Neural progenitor cell (in vitro differentiated cells): ENCODE measurements at regions not wholly inside any gene's neighbourhood (a gene's known extent, or its start where the extent isn't known, plus 50 kb on each side); places are given as distances from the start of the nearest gene placed in this dataset.

Source experiments
- DNase-seq: peaks from one replicate; pipeline ENCODE4 v3.0.0-alpha.2; 2016; ENCODE audit warnings: low spot score
- H2AFZ ChIP-seq: fragments of 200-600 bp; sonication (generic); replicated peaks from 2 replicates; pipeline ENCODE4 v1.6.1; 2016; ENCODE audit warnings: antibody characterized with exemption
- H3F3A ChIP-seq: fragments of 200-600 bp; sonication (generic); 2 replicates; pipeline ENCODE4 v1.6.1; 2016; ENCODE audit warnings: antibody characterized with exemption, low read depth
- H3K27ac ChIP-seq: fragments of 200-600 bp; sonication (generic); 2 replicates; pipeline ENCODE4 v1.5.1; 2016; ENCODE audit warnings: mild to moderate bottlenecking
- H3K27me3 ChIP-seq: fragments of 200-600 bp; sonication (generic); 2 replicates; pipeline ENCODE4 v1.6.1; 2016; ENCODE audit warnings: mild to moderate bottlenecking, moderate library complexity
- H3K36me3 ChIP-seq: fragments of 200-600 bp; sonication (generic); 2 replicates; pipeline ENCODE4 v1.5.1; 2016
- H3K4me1 ChIP-seq: fragments of 200-600 bp; sonication (generic); 2 replicates; pipeline ENCODE4 v1.6.1; 2016; ENCODE audit warnings: mixed run types
- H3K4me2 ChIP-seq: fragments of 200-600 bp; sonication (generic); 2 replicates; pipeline ENCODE4 v1.6.1; 2016
- H3K4me3 ChIP-seq: fragments of 200-600 bp; sonication (generic); 2 replicates; pipeline ENCODE4 v1.5.1; 2016
- H3K79me2 ChIP-seq: fragments of 200-600 bp; sonication (generic); 2 replicates; pipeline ENCODE4 v1.6.1; 2016; ENCODE audit warnings: low read depth
- H3K9ac ChIP-seq: fragments of 200-600 bp; sonication (generic); 2 replicates; pipeline ENCODE4 v1.6.1; 2016
- H3K9me3 ChIP-seq: fragments of 200-600 bp; sonication (generic); 2 replicates; pipeline ENCODE4 v1.5.1; 2016; ENCODE audit warnings: low read depth
- H4K20me1 ChIP-seq: fragments of 200-600 bp; sonication (generic); 2 replicates; pipeline ENCODE4 v1.6.1; 2016; ENCODE audit warnings: low read depth
- H3K27ac Mint-ChIP-seq: 3 replicates; pipeline ENCODE4 v1.8.0; 2021; ENCODE audit warnings: mixed read lengths
- H3K27me3 Mint-ChIP-seq: 2 replicates; pipeline ENCODE4 v1.8.0; 2022; ENCODE audit warnings: low read depth, mild to moderate bottlenecking, inconsistent platforms, moderate library complexity, mixed read lengths; ENCODE audit not compliant: insufficient read depth
- H3K36me3 Mint-ChIP-seq: 3 replicates; pipeline ENCODE4 v1.8.0; 2021; ENCODE audit warnings: mixed read lengths
- H3K4me1 Mint-ChIP-seq: 3 replicates; pipeline ENCODE4 v1.8.0; 2021; ENCODE audit warnings: mixed read lengths
- H3K4me3 Mint-ChIP-seq: 3 replicates; pipeline ENCODE4 v1.8.0; 2021; ENCODE audit warnings: mild to moderate bottlenecking, moderate library complexity, mixed read lengths
- H3K9me3 Mint-ChIP-seq: 3 replicates; pipeline ENCODE4 v1.8.0; 2020; ENCODE audit warnings: mixed read lengths
- EZH2 ChIP-seq: fragments of 200-600 bp; sonication (generic); IDR thresholded peaks from 2 replicates; pipeline ENCODE4 v1.6.1; 2017; ENCODE audit warnings: antibody characterized with exemption, mild to moderate bottlenecking, moderate library complexity
- EZH2phosphoT487 ChIP-seq: fragments of 200-600 bp; sonication (generic); IDR thresholded peaks from 2 replicates; pipeline ENCODE4 v1.6.1; 2017; ENCODE audit warnings: antibody characterized with exemption
- TF ChIP-seq, protein P1 (sequence below): fragments of 200-600 bp; sonication (generic); IDR thresholded peaks from 2 replicates; pipeline ENCODE4 v1.5.1; 2017; ENCODE audit warnings: antibody characterized with exemption, mild to moderate bottlenecking

DNA sequence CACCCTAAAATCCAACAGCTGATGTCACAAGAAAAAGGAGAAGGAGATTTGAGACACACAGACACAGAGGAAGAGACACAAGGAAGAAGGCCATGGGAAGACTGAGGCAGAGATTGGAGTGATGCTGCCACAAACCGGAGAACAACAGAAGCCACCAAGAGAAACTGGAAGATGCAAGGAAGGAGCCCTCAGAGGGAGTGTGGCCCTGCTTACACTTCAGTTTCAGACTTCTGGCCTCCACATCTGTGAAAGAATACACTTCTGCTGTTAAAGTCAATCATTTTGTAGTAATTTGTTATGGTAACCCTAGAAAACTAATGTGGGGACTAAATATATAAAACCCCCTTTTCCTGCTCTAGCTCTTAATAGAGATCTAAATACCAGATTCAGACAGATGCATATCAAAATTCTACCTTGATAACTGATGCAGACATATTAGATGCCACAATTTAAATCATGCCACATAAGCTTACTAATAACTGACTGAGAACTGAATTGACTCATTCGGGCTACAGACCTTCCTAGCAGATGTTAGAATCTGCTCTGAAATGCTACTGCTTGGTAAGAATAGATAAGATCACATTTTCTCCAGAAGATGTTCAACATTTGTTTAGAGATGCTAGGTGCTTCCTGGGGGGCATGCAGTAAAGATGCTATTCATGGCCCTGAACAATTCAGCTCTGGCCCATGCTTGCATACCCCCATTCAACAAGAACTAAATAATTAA is 113.1 kb upstream of the CCND2 start:
- Histone ChIP-seq H3K27ac (no peak overlapping the region), H3F3A (no peaks in the 10 kb centered on the region), H3K9ac (no peak overlapping the region), H3K4me2 (no peak overlapping the region), H2AFZ (no peak overlapping the region), H3K79me2 (no peaks in the 10 kb centered on the region), H3K9me3 (no peaks in the 10 kb centered on the region), H4K20me1 (no peaks in the 10 kb centered on the region), H3K4me3 (no peak overlapping the region), H3K4me1 (no peaks in the 10 kb centered on the region), H3K27me3 (peaks cover 15% of the 10 kb centered on the region), H3K36me3 (no peaks in the 10 kb centered on the region)
- H3K9me3 Mint-ChIP-seq: peaks cover 9% of the 10 kb centered on the region
- H3K27ac Mint-ChIP-seq: no peak overlapping the region
- TF ChIP-seq, protein P1, sequence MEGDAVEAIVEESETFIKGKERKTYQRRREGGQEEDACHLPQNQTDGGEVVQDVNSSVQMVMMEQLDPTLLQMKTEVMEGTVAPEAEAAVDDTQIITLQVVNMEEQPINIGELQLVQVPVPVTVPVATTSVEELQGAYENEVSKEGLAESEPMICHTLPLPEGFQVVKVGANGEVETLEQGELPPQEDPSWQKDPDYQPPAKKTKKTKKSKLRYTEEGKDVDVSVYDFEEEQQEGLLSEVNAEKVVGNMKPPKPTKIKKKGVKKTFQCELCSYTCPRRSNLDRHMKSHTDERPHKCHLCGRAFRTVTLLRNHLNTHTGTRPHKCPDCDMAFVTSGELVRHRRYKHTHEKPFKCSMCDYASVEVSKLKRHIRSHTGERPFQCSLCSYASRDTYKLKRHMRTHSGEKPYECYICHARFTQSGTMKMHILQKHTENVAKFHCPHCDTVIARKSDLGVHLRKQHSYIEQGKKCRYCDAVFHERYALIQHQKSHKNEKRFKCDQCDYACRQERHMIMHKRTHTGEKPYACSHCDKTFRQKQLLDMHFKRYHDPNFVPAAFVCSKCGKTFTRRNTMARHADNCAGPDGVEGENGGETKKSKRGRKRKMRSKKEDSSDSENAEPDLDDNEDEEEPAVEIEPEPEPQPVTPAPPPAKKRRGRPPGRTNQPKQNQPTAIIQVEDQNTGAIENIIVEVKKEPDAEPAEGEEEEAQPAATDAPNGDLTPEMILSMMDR: no peak
- TF ChIP-seq EZH2 (no peak), EZH2phosphoT487 (no peak)
- no peak overlapping the region for H3K4me3 Mint-ChIP-seq
- peaks cover 10% of the 10 kb centered on the region for H3K4me1 Mint-ChIP-seq
- peaks cover 7% of the 10 kb centered on the region for H3K27me3 Mint-ChIP-seq
- no peak for DNase-seq
- H3K36me3 Mint-ChIP-seq: peaks cover 4% of the 10 kb centered on the region

DNA sequence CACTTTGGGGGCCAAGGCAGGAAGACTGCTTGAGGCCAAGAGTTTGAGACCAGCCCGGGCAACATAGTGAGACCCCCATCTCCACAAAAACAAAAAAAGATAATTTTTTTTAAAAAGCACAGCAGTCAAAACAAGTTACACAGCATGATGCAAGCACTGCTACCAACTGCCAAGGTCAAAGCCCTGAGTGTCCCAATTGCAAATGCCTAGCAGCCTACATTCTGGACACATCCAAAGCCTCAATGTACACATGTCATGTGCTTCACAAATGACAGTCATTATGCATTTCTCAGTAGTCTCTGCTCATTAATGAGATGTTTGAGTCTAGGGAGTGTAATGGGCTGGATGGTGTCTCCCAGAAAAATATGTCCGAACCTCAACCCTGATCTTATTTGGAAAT is 113.7 kb upstream of the CCND2 start:
- Histone ChIP-seq H3K27me3 (peaks cover 8% of the 10 kb centered on the region), H4K20me1 (no peaks in the 10 kb centered on the region), H2AFZ (no peak overlapping the region), H3K4me1 (no peaks in the 10 kb centered on the region), H3K36me3 (no peaks in the 10 kb centered on the region), H3K4me3 (no peak overlapping the region), H3K4me2 (no peak overlapping the region), H3K9me3 (no peaks in the 10 kb centered on the region), H3K79me2 (no peaks in the 10 kb centered on the region), H3F3A (no peaks in the 10 kb centered on the region), H3K27ac (no peak overlapping the region), H3K9ac (no peak overlapping the region)
- TF ChIP-seq, protein P1: no peak
- TF ChIP-seq EZH2 (no peak), EZH2phosphoT487 (no peak)
- Mint-ChIP-seq H3K27me3 (peaks cover 5% of the 10 kb centered on the region), H3K4me3 (no peak overlapping the region), H3K4me1 (peaks cover 6% of the 10 kb centered on the region), H3K27ac (no peak overlapping the region), H3K36me3 (peaks cover 4% of the 10 kb centered on the region), H3K9me3 (peaks cover 9% of the 10 kb centered on the region)
- no peak for DNase-seq

DNA sequence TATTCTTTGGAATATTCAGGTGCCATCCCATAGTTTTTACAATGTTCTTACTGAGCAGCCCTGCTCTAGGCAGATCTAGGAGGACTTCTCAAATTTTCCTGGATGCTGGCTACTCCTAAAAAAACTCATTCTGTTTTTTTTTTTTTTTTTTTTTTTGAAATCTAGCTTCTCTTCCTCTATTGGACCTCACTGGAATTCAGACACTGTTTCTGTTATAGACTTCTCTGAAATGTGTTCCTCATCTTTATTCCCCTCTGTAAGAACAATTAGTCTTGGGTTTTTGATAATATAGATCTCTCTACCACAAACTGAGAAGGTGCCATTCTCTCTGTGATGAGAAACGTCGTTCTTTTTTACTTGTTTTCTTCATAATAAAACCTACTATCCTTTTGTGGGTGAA is 115.3 kb upstream of the CCND2 start:
- Histone ChIP-seq H3K79me2 (no peaks in the 10 kb centered on the region), H3F3A (no peaks in the 10 kb centered on the region), H3K9ac (no peak overlapping the region), H3K9me3 (no peaks in the 10 kb centered on the region), H4K20me1 (no peaks in the 10 kb centered on the region), H2AFZ (no peak overlapping the region), H3K36me3 (no peaks in the 10 kb centered on the region), H3K4me3 (no peak overlapping the region), H3K4me1 (no peaks in the 10 kb centered on the region), H3K4me2 (no peak overlapping the region), H3K27me3 (no peaks in the 10 kb centered on the region), H3K27ac (no peak overlapping the region)
- Mint-ChIP-seq H3K4me3 (no peak overlapping the region), H3K9me3 (peaks cover 9% of the 10 kb centered on the region), H3K27me3 (peaks cover 5% of the 10 kb centered on the region), H3K4me1 (no peaks in the 10 kb centered on the region), H3K27ac (no peak overlapping the region), H3K36me3 (peaks cover 4% of the 10 kb centered on the region)
- TF ChIP-seq EZH2phosphoT487 (no peak), EZH2 (no peak)
- TF ChIP-seq, protein P1: no peak
- DNase-seq: no peak
